C1 segment of cervical spinal cord (tissue), 14 donors: ENCODE measurements at regions not wholly inside any gene's neighbourhood (a gene's known extent, or its start where the extent isn't known, plus 50 kb on each side); places are given as distances from the start of the nearest gene placed in this dataset.
"Not testable (repeated sequence)": the region's sequence is repeated elsewhere in the genome, so short reads cannot be mapped to it uniquely, and the experiment has no call there.

Source experiments
- DNase-seq, 14 donors: peaks; one replicate each; lab custom pipeline; 2025; lab: John Stamatoyannopoulos, UW

DNA sequence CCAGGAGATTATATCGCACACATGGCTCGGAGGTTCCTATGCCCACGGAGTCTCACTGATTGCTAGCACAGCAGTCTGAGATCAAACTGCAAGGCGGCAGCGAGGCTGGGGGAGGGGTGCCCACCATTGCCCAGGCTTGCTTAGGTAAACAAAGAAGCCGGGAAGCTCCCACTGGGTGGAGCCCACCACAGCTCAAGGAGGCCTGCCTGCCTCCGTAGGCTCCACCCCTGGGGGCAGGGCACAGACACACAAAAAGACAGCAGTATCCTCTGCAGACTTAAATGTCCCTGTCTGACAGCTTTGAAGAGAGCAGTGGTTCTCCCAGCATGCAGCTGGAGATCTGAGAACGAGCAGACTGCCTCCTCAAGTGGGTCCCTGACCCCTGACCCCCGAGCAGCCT is 112.0 kb upstream of the NDST3 start:
- DNase-seq = not testable (repeated sequence)

DNA sequence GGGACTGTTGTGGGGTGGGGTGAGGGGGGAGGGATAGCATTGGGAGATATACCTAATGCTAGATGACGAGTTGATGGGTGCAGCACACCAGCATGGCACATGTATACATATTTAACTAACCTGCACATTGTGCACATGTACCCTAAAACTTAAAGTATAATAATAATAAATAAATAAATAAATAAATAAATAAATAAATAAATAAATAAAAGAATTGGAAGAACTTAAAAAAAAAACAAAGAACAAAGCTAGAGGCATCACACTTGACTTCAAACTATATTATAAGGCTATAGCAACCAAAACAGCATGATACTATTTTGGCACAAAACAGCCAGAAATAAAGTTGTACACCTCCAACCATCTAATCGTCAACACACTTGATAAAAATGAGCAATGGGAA is 106.5 kb upstream of the NDST3 start:
- not testable (repeated sequence) for DNase-seq

DNA sequence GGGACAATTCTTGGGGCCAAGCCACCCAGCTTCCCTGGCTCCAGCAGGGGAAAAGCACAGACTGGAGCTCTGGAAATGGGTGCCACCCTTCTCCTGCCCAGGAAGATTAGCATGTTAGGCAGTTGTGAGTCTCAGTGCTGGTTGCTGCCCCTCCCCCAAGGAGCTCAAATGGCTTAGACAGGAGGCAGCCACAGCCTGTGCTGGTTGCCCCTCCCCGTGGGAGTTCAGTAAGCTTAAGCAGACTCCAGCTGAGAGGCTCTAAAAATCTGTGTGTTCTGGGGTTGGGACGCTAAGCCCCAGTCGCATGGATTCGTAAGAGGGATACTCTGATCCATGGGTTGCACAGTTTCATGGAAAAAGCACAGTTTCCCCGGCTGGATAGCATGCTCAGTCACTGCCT is 92.7 kb upstream of the NDST3 start:
- no peak for DNase-seq

DNA sequence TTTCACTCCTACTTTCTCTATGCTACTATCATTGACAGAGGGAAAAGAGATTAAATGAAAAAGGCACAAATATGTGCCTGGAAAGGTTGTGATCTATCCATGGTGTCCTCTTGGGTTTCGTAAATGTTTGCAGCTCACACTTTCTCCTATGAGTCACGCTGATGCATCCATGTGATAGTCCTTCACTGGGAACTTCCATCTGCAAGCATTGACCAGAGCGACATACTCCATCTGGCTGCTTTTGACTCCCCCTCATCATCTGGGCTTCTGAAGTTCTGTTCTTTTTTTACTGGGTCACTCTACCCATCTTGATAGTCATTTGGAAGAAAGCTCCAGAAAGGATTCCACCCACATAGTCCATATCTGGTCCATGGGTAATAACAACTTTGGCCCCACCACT is 84.7 kb upstream of the NDST3 start:
- DNase-seq = no peak

DNA sequence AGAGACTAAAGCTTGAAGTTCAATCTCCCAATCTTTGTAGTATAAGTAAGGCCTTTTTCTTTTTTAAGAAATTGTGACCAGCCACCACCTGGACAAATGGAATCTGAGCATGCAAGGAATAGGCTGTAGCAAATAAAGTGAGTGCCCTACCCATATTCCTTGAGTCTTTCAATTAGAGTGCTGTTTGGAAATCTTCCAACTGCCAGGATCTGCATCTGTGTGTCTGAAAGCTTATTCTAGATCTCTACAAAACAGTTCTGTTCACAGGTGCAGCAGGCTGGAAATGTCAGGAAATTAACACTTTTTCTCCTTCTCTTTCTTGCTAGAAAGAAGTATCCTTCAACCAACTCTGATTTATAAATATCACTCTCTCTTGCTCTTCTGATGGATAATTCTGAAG is 76.7 kb upstream of the NDST3 start:
- DNase-seq = no peak

DNA sequence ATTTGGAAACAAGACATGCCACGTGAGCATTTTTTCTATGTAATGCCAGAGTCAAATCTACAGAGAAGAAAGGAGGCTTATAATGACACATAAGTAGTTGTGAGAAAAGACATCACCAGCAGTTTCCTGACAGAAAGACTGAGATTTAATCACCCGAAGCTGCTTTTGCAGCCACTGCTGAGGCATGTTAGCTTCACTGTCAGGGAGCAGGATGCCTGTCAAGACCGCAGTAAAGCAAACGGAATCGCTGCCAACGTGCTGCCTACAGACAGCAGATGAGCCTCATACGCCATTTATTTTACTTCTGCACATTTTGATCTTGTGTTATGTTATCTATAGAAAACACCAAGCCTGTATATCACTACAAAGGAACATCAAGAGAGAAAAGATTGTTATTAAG is 68.7 kb upstream of the NDST3 start:
- DNase-seq = peak in 1 of 14 donors; percentile 28

DNA sequence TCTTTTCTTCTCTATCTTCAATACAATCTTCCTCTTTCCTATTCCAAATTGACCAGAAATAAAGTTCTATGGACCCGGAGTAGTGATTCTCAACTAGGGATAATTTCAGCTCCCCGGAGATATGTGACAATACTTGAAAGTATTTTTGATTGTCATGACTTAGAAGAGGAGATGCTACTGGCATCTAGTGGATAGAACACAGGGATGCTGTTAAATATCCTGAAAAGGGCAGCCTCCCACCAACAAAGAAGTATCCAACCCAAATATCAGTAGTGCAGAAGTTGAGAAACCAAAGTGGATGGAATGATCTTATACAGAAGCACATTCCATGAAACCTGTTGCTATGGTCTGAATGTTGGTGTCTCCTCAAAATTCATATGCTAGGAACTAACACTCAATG is 65.7 kb upstream of the NDST3 start:
- DNase-seq = no peak

DNA sequence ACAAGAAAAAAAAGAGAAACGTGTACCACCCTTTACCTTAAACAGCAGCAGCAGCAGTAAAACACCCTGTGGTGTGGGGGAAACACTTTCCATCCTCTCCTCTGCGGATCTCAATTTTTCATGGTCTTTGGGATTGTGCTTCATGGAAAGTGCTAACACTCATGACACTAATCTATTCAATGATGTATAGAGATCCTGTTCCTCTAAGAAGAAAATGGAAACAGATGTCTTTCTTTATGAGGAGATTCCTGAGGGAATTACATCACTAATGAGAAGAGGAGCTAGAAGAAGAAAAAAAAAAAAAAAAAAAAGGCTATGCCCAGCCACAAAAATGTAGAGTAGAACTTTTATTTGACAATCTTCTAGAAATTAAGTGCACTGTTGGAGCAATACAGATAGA is 62.9 kb upstream of the NDST3 start:
- no peak for DNase-seq

DNA sequence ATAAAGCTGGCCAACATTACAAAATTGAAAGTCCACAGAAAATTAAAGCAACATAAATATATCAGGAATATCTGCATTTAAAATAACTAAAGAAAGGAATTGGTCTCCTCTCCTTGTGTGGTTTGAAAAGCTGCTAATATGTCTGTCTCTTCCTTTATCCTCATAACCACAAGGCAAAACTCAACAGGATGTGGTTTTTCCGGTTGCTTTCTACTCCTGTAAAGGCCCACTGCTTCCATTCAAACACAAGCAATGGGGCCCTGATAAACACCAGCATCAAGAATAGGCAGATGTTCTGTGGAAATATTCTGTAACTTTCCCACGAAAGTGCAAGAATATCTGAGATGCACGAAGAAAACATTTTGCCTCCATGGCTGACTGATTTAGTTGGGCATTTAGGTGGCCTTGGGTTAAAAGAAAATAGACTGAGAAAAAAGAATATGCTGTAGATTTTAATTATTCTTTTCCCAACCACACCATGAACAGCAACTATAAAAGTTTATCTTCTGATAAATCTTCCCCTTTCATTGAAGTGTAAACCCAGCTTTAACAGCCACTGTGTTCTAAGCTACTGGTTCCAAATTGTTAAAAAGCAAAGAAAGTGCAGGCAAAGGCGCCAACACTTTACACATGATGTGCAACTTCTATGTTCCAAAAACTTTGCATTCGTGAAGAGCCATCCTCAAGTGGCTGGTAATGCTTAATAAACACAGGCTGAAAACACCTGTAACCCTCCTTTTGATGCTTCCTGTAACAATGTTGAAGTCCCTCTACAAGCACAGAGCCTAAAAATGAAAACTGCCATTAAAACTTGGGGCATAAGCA is 50.5 kb upstream of the NDST3 start:
- no peak for DNase-seq

DNA sequence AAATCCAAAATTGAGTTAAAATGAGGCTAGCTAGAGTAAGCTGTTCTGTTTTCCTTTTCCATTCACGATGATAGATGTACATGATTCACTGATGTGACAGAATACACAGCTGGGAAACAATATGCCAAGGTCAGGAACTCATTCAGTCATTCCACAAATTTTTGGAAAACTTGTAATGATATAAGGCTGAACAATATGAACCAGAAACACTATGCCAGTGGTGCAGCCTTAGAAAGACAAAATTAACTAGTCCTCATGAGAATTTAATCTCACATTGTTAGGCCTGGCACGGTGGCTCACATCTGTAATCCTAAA is 50.0 kb upstream of the NDST3 start:
- no peak for DNase-seq
